HL-60 (cell line): ENCODE measurements at regions not wholly inside any gene's neighbourhood (a gene's known extent, or its start where the extent isn't known, plus 50 kb on each side); places are given as distances from the start of the nearest gene placed in this dataset.

Experiments
- POLR2AphosphoS5 ChIP-seq: IDR thresholded peaks from 2 replicates; pipeline ENCODE4 v1.6.1; 2012; ENCODE audit warnings: low read depth
- TF ChIP-seq, protein P1 (sequence below): IDR thresholded peaks from one replicate; pipeline ENCODE4 v1.5.1; 2011; ENCODE audit warnings: low read length, control low read depth, inconsistent platforms; ENCODE audit not compliant: insufficient read depth
- TF ChIP-seq, protein P2 (sequence below): IDR thresholded peaks from 2 replicates; pipeline ENCODE4 v1.6.1; 2012; ENCODE audit warnings: low read depth; ENCODE audit not compliant: insufficient replicate concordance

- TF ChIP-seq, protein P1, sequence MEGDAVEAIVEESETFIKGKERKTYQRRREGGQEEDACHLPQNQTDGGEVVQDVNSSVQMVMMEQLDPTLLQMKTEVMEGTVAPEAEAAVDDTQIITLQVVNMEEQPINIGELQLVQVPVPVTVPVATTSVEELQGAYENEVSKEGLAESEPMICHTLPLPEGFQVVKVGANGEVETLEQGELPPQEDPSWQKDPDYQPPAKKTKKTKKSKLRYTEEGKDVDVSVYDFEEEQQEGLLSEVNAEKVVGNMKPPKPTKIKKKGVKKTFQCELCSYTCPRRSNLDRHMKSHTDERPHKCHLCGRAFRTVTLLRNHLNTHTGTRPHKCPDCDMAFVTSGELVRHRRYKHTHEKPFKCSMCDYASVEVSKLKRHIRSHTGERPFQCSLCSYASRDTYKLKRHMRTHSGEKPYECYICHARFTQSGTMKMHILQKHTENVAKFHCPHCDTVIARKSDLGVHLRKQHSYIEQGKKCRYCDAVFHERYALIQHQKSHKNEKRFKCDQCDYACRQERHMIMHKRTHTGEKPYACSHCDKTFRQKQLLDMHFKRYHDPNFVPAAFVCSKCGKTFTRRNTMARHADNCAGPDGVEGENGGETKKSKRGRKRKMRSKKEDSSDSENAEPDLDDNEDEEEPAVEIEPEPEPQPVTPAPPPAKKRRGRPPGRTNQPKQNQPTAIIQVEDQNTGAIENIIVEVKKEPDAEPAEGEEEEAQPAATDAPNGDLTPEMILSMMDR: no peak
- TF ChIP-seq, protein P2, sequence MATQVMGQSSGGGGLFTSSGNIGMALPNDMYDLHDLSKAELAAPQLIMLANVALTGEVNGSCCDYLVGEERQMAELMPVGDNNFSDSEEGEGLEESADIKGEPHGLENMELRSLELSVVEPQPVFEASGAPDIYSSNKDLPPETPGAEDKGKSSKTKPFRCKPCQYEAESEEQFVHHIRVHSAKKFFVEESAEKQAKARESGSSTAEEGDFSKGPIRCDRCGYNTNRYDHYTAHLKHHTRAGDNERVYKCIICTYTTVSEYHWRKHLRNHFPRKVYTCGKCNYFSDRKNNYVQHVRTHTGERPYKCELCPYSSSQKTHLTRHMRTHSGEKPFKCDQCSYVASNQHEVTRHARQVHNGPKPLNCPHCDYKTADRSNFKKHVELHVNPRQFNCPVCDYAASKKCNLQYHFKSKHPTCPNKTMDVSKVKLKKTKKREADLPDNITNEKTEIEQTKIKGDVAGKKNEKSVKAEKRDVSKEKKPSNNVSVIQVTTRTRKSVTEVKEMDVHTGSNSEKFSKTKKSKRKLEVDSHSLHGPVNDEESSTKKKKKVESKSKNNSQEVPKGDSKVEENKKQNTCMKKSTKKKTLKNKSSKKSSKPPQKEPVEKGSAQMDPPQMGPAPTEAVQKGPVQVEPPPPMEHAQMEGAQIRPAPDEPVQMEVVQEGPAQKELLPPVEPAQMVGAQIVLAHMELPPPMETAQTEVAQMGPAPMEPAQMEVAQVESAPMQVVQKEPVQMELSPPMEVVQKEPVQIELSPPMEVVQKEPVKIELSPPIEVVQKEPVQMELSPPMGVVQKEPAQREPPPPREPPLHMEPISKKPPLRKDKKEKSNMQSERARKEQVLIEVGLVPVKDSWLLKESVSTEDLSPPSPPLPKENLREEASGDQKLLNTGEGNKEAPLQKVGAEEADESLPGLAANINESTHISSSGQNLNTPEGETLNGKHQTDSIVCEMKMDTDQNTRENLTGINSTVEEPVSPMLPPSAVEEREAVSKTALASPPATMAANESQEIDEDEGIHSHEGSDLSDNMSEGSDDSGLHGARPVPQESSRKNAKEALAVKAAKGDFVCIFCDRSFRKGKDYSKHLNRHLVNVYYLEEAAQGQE: no peak
- no peak for TF ChIP-seq POLR2AphosphoS5
Observed at GRCh38 chr6:68527691-68528090, 107.4 kb upstream of the ADGRB3 start.
